A549 (cell line): ENCODE measurements at regions not wholly inside any gene's neighbourhood (a gene's known extent, or its start where the extent isn't known, plus 50 kb on each side); places are given as distances from the start of the nearest gene placed in this dataset.
A peak's percentile ranks its signal among the peaks of the same experiment; 100 is the strongest.

Source experiments
- ATAC-seq, 2 experiments: fragments of 200-7000 bp in 1 of 2; fragments of >200 bp in 1 of 2; cut with Nextera tagmentation in 1 of 2; cut with Tn5 transposase in 1 of 2; 3 replicates each; pipeline versions ENCODE4 v1.8.0 to v1.9.1; 2018 to 2020; ENCODE audit warnings: mild to moderate bottlenecking in 1 of 2, moderate library complexity in 1 of 2
- CTCF ChIA-PET: fragments of 300-600 bp; sonication (Branson Sonifier 250); formaldehyde crosslinking; extraction: SDS; loops from one replicate; lab custom pipeline; 2021; ENCODE audit warnings: antibody characterized with exemption, inconsistent platforms; lab: Yijun Ruan, JAX
- POLR2A ChIA-PET: fragments of 350-600 bp; formaldehyde crosslinking; extraction: SDS; loops from one replicate; lab custom pipeline; 2021; ENCODE audit warnings: antibody characterized with exemption, inconsistent platforms; lab: Yijun Ruan, JAX
- DNase-seq, 2 experiments: peaks; one replicate each; pipeline versions ENCODE4 v3.0.0 to v3.0.0-alpha.2; 2011 to 2016; ENCODE audit warnings: low read depth in 1 of 2, low spot score in 1 of 2
- FAIRE-seq: peaks from 2 replicates; lab custom pipeline; 2011; peaks lifted over from hg19 to GRCh38; lab: Jason Lieb, UNC
- H3K27ac ChIP-seq, 2 experiments: fragments of >200 bp; sonication (Bioruptor Twin); formaldehyde crosslinking; 3 replicates each; pipeline ENCODE4 v1.5.1; 2016 to 2017
- H3K4me1 ChIP-seq: fragments of >200 bp; sonication (Bioruptor Twin); formaldehyde crosslinking; 3 replicates; pipeline ENCODE4 v1.6.1; 2016
- H3K4me2 ChIP-seq: fragments of >200 bp; sonication (Bioruptor Twin); formaldehyde crosslinking; 3 replicates; pipeline ENCODE4 v1.6.1; 2016
- H3K4me3 ChIP-seq: fragments of >200 bp; sonication (Bioruptor Twin); formaldehyde crosslinking; 3 replicates; pipeline ENCODE4 v1.5.1; 2016
- H3K9me3 ChIP-seq: fragments of >200 bp; sonication (Bioruptor Twin); formaldehyde crosslinking; 3 replicates; pipeline ENCODE4 v1.6.1; 2016
- ATOH8 ChIP-seq: fragments of 250-450 bp; sonication (Bioruptor Pico); IDR thresholded peaks from 2 replicates; pipeline ENCODE4 v1.5.0; 2020; ENCODE audit warnings: low read depth, mild to moderate bottlenecking, moderate library complexity
- BHLHE40 ChIP-seq: IDR thresholded peaks from 2 replicates; pipeline ENCODE4 v1.6.1; 2012; ENCODE audit warnings: low read depth, low read length, inconsistent platforms
- CBX8 ChIP-seq: fragments of 200-600 bp; sonication (generic); IDR thresholded peaks from 2 replicates; pipeline ENCODE4 v1.6.1; 2016
- CHD2 ChIP-seq: fragments of 150-350 bp; IDR thresholded peaks from 2 replicates; pipeline ENCODE4 v1.6.1; 2014; ENCODE audit warnings: low read length; ENCODE audit not compliant: partially characterized antibody
- CTCF ChIP-seq: fragments of >200 bp; sonication (Bioruptor Twin); formaldehyde crosslinking; IDR thresholded peaks from 3 replicates; pipeline ENCODE4 v1.5.1; 2016
- E2F6 ChIP-seq: IDR thresholded peaks from 2 replicates; pipeline ENCODE4 v1.6.1; 2012; ENCODE audit warnings: low read depth, borderline replicate concordance
- EHMT2 ChIP-seq: fragments of 200-600 bp; sonication (generic); IDR thresholded peaks from 2 replicates; pipeline ENCODE4 v1.6.1; 2016; ENCODE audit warnings: antibody characterized with exemption, low read depth, mild to moderate bottlenecking, moderate library complexity
- ELK1 ChIP-seq: fragments of 150-350 bp; IDR thresholded peaks from 2 replicates; pipeline ENCODE4 v1.6.1; 2014; ENCODE audit warnings: low read depth, mild to moderate bottlenecking, low read length
- FOSB ChIP-seq: fragments of 250-450 bp; sonication (Bioruptor Pico); IDR thresholded peaks from 2 replicates; pipeline ENCODE4 v1.5.0; 2020; ENCODE audit warnings: mild to moderate bottlenecking, moderate library complexity
- FOXS1 ChIP-seq: fragments of 250-450 bp; sonication (Bioruptor Pico); IDR thresholded peaks from 2 replicates; pipeline ENCODE4 v1.5.0; 2020; ENCODE audit warnings: mild to moderate bottlenecking, moderate library complexity
- HDAC2 ChIP-seq: fragments of 200-600 bp; sonication (generic); IDR thresholded peaks from 2 replicates; pipeline ENCODE4 v1.6.1; 2016
- HES2 ChIP-seq: fragments of >200 bp; sonication (Bioruptor Twin); formaldehyde crosslinking; IDR thresholded peaks from 2 replicates; pipeline ENCODE4 v1.6.1; 2016
- HOXA7 ChIP-seq: fragments of 250-450 bp; sonication (Bioruptor Pico); IDR thresholded peaks from 2 replicates; pipeline ENCODE4 v1.5.0; 2020; ENCODE audit warnings: mild to moderate bottlenecking, moderate library complexity
- HOXB13 ChIP-seq: fragments of 250-450 bp; sonication (Bioruptor Pico); IDR thresholded peaks from 2 replicates; pipeline ENCODE4 v1.5.0; 2020; ENCODE audit warnings: low read depth, mild to moderate bottlenecking, moderate library complexity
- HOXB5 ChIP-seq: fragments of 250-450 bp; sonication (Bioruptor Pico); IDR thresholded peaks from 2 replicates; pipeline ENCODE4 v1.5.0; 2020; ENCODE audit warnings: mild to moderate bottlenecking, moderate library complexity
- KDM5A ChIP-seq: fragments of 200-600 bp; sonication (generic); IDR thresholded peaks from 2 replicates; pipeline ENCODE4 v1.6.1; 2016; ENCODE audit warnings: antibody characterized with exemption, mild to moderate bottlenecking
- NPAS2 ChIP-seq: fragments of 250-450 bp; sonication (Bioruptor Pico); IDR thresholded peaks from 2 replicates; pipeline ENCODE4 v1.8.0; 2022; ENCODE audit warnings: mild to moderate bottlenecking, moderate library complexity, borderline replicate concordance
- NR3C1 ChIP-seq: fragments of >200 bp; sonication (Bioruptor Twin); formaldehyde crosslinking; IDR thresholded peaks from 3 replicates; pipeline ENCODE4 v1.6.1; 2017
- POLR2A ChIP-seq: IDR thresholded peaks from 2 replicates; pipeline ENCODE4 v1.6.1; 2012; ENCODE audit warnings: mild to moderate bottlenecking, low read length
- POLR2AphosphoS2 ChIP-seq: conservative IDR thresholded peaks from 2 replicates; pipeline ENCODE4 v1.6.1; 2012; ENCODE audit warnings: low read length, improper control_type of control experiment, inconsistent platforms
- RFX5 ChIP-seq: fragments of 450-650 bp; IDR thresholded peaks from 2 replicates; pipeline ENCODE4 v1.7.1; 2014; ENCODE audit warnings: antibody characterized with exemption, mild to moderate bottlenecking, moderate library complexity
- SREBF2 ChIP-seq: fragments of 450-650 bp; IDR thresholded peaks from 2 replicates; pipeline ENCODE4 v1.6.1; 2014; ENCODE audit warnings: mild to moderate bottlenecking, moderate library complexity
- TFCP2L1 ChIP-seq: fragments of 250-450 bp; sonication (Bioruptor Pico); IDR thresholded peaks from 2 replicates; pipeline ENCODE4 v1.5.0; 2021; ENCODE audit warnings: mild to moderate bottlenecking
- TP53 ChIP-seq: fragments of 250-450 bp; sonication (Bioruptor Pico); IDR thresholded peaks from 2 replicates; pipeline ENCODE4 v1.5.0; 2021; ENCODE audit warnings: mild to moderate bottlenecking, moderate library complexity
- WGBS: methylation state at CpG from one replicate; pipeline ENCODE4 v1.1.6; 2017; ENCODE audit errors: missing lambda C conversion rate; 5-methylcytosine and 5-hydroxymethylcytosine counted together

- Histone ChIP-seq H3K27ac (no peak overlapping the region), H3K4me2 (no peak overlapping the region), H3K9me3 (no peaks in the 10 kb centered on the region), H3K4me3 (no peak overlapping the region), H3K4me1 (peaks cover 26% of the 10 kb centered on the region)
- no peak for TF ChIP-seq KDM5A
- CTCF ChIA-PET, result no interaction called here
- POLR2A ChIA-PET, result no interaction called here
- 26% methylated on average over 1 of the region's 1 CpG for WGBS
- no peak for ATAC-seq
- DNase-seq, result no peak
- no peak for FAIRE-seq
Observed at GRCh38 chr4:123597586-123597985, 201.0 kb downstream of the SPRY1 start.

GRCh38 chr4:123598331-123598730 lies 201.7 kb downstream of the SPRY1 start:
- ChIA-PET POLR2A (no interaction called here), CTCF (no interaction called here)
- H3K4me3 ChIP-seq, result no peak overlapping the region
- H3K27ac ChIP-seq, result no peak overlapping the region
- peaks cover 27% of the 10 kb centered on the region for H3K4me1 ChIP-seq
- H3K4me2 ChIP-seq, result no peak overlapping the region
- 84% methylated on average over 1 of the region's 1 CpG for WGBS
- FAIRE-seq (no peak), DNase-seq (no peak), ATAC-seq (no peak)
- H3K9me3 ChIP-seq, result no peaks in the 10 kb centered on the region
- no peak for TF ChIP-seq FOXS1 (CRISPR knock-in tag)
- no peak for TF ChIP-seq HOXB5 (CRISPR knock-in tag)
- no peak for TF ChIP-seq E2F6
- no peak for TF ChIP-seq CBX8
- TF ChIP-seq CTCF, result no peak
- no peak for TF ChIP-seq KDM5A
- TF ChIP-seq NR3C1, result no peak
- TF ChIP-seq EHMT2, result no peak
- no peak for TF ChIP-seq HOXB13
- TF ChIP-seq TP53 (CRISPR knock-in tag), result no peak
- TF ChIP-seq RFX5, result no peak
- no peak for TF ChIP-seq NPAS2 (CRISPR knock-in tag)

- DNase-seq (no peak), FAIRE-seq (no peak), ATAC-seq (no peak)
- POLR2A ChIA-PET, result no interaction called here
- TF ChIP-seq ATOH8 (CRISPR knock-in tag) (no peak), POLR2A (no peak), FOSB (CRISPR knock-in tag) (no peak), HDAC2 (no peak), EHMT2 (no peak), ELK1 (no peak), TFCP2L1 (CRISPR knock-in tag) (no peak), POLR2AphosphoS2 (no peak), CHD2 (no peak), HES2 (no peak), HOXB5 (CRISPR knock-in tag) (no peak), HOXA7 (CRISPR knock-in tag) (no peak), SREBF2 (no peak), BHLHE40 (no peak), CBX8 (no peak)
- peak overlapping the region; percentile 48 to 63; a peak in 5 of 6 replicates for H3K27ac ChIP-seq
- peak overlapping the region; percentile 56 for H3K4me2 ChIP-seq
- CTCF ChIA-PET, result no interaction called here
- H3K4me3 ChIP-seq, result no peak overlapping the region
- H3K9me3 ChIP-seq, result no peaks in the 10 kb centered on the region
- 22% methylated on average over 3 of the region's 3 CpGs for WGBS
- peaks cover 28% of the 10 kb centered on the region for H3K4me1 ChIP-seq
Observed at GRCh38 chr4:123599061-123599919, 202.7 kb downstream of the SPRY1 start.
